Sciatic nerve (tissue), 2 donors: ENCODE measurements at regions not wholly inside any gene's neighbourhood (a gene's known extent, or its start where the extent isn't known, plus 50 kb on each side); places are given as distances from the start of the nearest gene placed in this dataset.

ENCODE experiments used
- ATAC-seq: fragments of 200-7000 bp; cut with Tn5 transposase; one replicate; pipeline ENCODE4 v1.9.1; 2020; ENCODE audit warnings: mild to moderate bottlenecking, moderate library complexity
- DNase-seq: peaks from one replicate; pipeline ENCODE4 v3.0.0-alpha.2; 2020; ENCODE audit warnings: low spot score
- intact Hi-C: fragments of 100-400 bp; cut with DNase I; formaldehyde crosslinking; loops from one replicate; pipeline ENCODE4 v1.14.2; 2022
- donor health status: DM: no; HTN: no; CAD: no.
- donor health status: DM: no; HTN: no; CAD: no.

GRCh38 chr1:244106837-244107493, 55.9 kb downstream of the ZBTB18 start:
- ATAC-seq (no peak), DNase-seq (no peak)
- intact Hi-C loops: no loop called here

- intact Hi-C loops: no loop called here
- DNase-seq: no peak
- ATAC-seq: no peak
Observed at GRCh38 chr1:244111027-244111426, 59.9 kb downstream of the ZBTB18 start.

GRCh38 chr1:244112041-244112440, 61.0 kb downstream of the ZBTB18 start:
- no peak for ATAC-seq
- DNase-seq: no peak
- intact Hi-C loops: no loop called here

- DNase-seq: no peak
- intact Hi-C loops: no loop called here
- no peak for ATAC-seq
Observed at GRCh38 chr1:244112636-244113035, 61.6 kb downstream of the ZBTB18 start.

GRCh38 chr1:244113532-244114320, 62.6 kb downstream of the ZBTB18 start:
- intact Hi-C loops: no loop called here
- ATAC-seq (no peak), DNase-seq (no peak)

- intact Hi-C loops: no loop called here
- ATAC-seq (no peak), DNase-seq (no peak)
Observed at GRCh38 chr1:244114892-244115291, 63.8 kb downstream of the ZBTB18 start.

- DNase-seq (no peak), ATAC-seq (no peak)
- intact Hi-C loops: no loop called here
Observed at GRCh38 chr1:244116946-244117345, 65.9 kb downstream of the ZBTB18 start.

GRCh38 chr1:244118109-244118761, 67.2 kb downstream of the ZBTB18 start:
- intact Hi-C loops: no loop called here
- DNase-seq: no peak
- ATAC-seq: no peak

GRCh38 chr1:244128591-244129383, 77.7 kb downstream of the ZBTB18 start:
- intact Hi-C loops: no loop called here
- no peak for DNase-seq
- no peak for ATAC-seq

GRCh38 chr1:244137276-244137675, 86.2 kb downstream of the ZBTB18 start:
- no peak for DNase-seq
- ATAC-seq: no peak
- intact Hi-C loops: no loop called here

GRCh38 chr1:244137725-244138124, 86.6 kb downstream of the ZBTB18 start:
- intact Hi-C loops: no loop called here

GRCh38 chr1:244138399-244138798, 87.3 kb downstream of the ZBTB18 start:
- no peak for DNase-seq
- ATAC-seq: no peak
- intact Hi-C loops: no loop called here

More at GRCh38 chr1:244137725-244138124, 86.6 kb downstream of the ZBTB18 start:
- ATAC-seq (no peak), DNase-seq (no peak)

GRCh38 chr1:244139655-244140054, 88.6 kb downstream of the ZBTB18 start:
- intact Hi-C loops: no loop called here
- no peak for ATAC-seq

GRCh38 chr1:244140420-244140819, 89.3 kb downstream of the ZBTB18 start:
- DNase-seq: no peak
- no peak for ATAC-seq
- intact Hi-C loops: no loop called here

More at GRCh38 chr1:244139655-244140054, 88.6 kb downstream of the ZBTB18 start:
- no peak for DNase-seq

GRCh38 chr1:244144053-244144452, 93.0 kb downstream of the ZBTB18 start:
- DNase-seq (no peak), ATAC-seq (no peak)
- intact Hi-C loops: no loop called here

- intact Hi-C loops: no loop called here
- no peak for ATAC-seq
Observed at GRCh38 chr1:244150071-244150470, 99.0 kb downstream of the ZBTB18 start.

GRCh38 chr1:244150665-244151064, 99.6 kb downstream of the ZBTB18 start:
- DNase-seq (no peak), ATAC-seq (no peak)
- intact Hi-C loops: no loop called here

More at GRCh38 chr1:244150071-244150470, 99.0 kb downstream of the ZBTB18 start:
- no peak for DNase-seq

GRCh38 chr1:244151537-244151936, 100.5 kb downstream of the ZBTB18 start:
- ATAC-seq (no peak), DNase-seq (no peak)
- intact Hi-C loops: no loop called here

- ATAC-seq: no peak
- intact Hi-C loops: no loop called here
- DNase-seq: no peak
Observed at GRCh38 chr1:244154508-244154871, 103.4 kb downstream of the ZBTB18 start.
